ENCODE measurements at regions not wholly inside any gene's neighbourhood (a gene's known extent, or its start where the extent isn't known, plus 50 kb on each side); places are given as distances from the start of the nearest gene placed in this dataset.

- dilution Hi-C loops (cut with HindIII; ENCODE audit: low sequenced_read_pairs, unreplicated experiment): no loop called here
- Histone ChIP-seq H3K36me3 (ENCODE audit: control insufficient read depth, insufficient read depth, low read length) (no peaks in the 10 kb centered on the region), H3K18ac (ENCODE audit: low read depth, low read length) (no peak overlapping the region), H4K91ac (ENCODE audit: insufficient read depth, low read depth, low read length) (no peak overlapping the region), H3K4ac (ENCODE audit: low read depth, low read length) (no peak overlapping the region), H3K79me1 (ENCODE audit: low read depth in 1 of 2, low read length in 2 of 2) (no peaks in the 10 kb centered on the region), H2AK9ac (replicated peaks; ENCODE audit: low read depth, low read length, poor library complexity) (no peak overlapping the region), H2BK15ac (ENCODE audit: low read depth, low read length) (no peak overlapping the region), H3K9ac (ENCODE audit: low read depth, low read length) (no peak overlapping the region), H3K9me3 (ENCODE audit: control insufficient read depth, insufficient read depth, low read length) (no peaks in the 10 kb centered on the region; the same call in 1 of the 2 replicates), H3K14ac (replicated peaks; ENCODE audit: low read depth, low read length) (no peak overlapping the region), H4K5ac (ENCODE audit: low read depth, low read length) (no peak overlapping the region), H3K56ac (ENCODE audit: extremely low read depth, insufficient read depth, low read length) (no peak overlapping the region), H2BK5ac (ENCODE audit: low read depth, low read length, poor library complexity, severe bottlenecking) (no peak overlapping the region), H4K20me1 (ENCODE audit: insufficient read depth, low read length) (no peaks in the 10 kb centered on the region), H2BK120ac (ENCODE audit: low read depth, low read length) (no peak overlapping the region), H3K4me2 (ENCODE audit: low read depth, low read length) (no peak overlapping the region), H3K27ac (ENCODE audit: insufficient read depth, low read length) (no peak overlapping the region), H2AFZ (replicated peaks; ENCODE audit: low read length, poor library complexity) (no peak overlapping the region), H3K27me3 (ENCODE audit: control insufficient read depth, insufficient read depth, low read length) (no peaks in the 10 kb centered on the region), H3K9me1 (ENCODE audit: insufficient read depth, low read length) (no peaks in the 10 kb centered on the region), H2BK20ac (ENCODE audit: low read depth, low read length) (no peak overlapping the region), H3K4me1 (ENCODE audit: control insufficient read depth, insufficient read depth, low read length) (no peaks in the 10 kb centered on the region), H3K4me3 (ENCODE audit: insufficient read depth, low read depth, low read length) (no peak overlapping the region), H3K23ac (ENCODE audit: low read depth, low read length) (no peak overlapping the region), H2AK5ac (ENCODE audit: low read depth, low read length) (no peak overlapping the region), H4K8ac (ENCODE audit: low read depth in 2 of 2, low read length in 2 of 2) (no peak overlapping the region)
- no peak for TF ChIP-seq POLR2A (IDR thresholded peaks at IDR 0.05; ENCODE audit: low read depth, low read length)
- no peak for TF ChIP-seq NFE2L2 (IDR thresholded peaks at IDR 0.05; ENCODE audit: low read depth, low read length)
- no peak for TF ChIP-seq CHD1 (IDR thresholded peaks at IDR 0.05; ENCODE audit: low read depth, low read length)
- no peak for TF ChIP-seq USF2 (IDR thresholded peaks at IDR 0.05; ENCODE audit: low read depth, low read length)
- TF ChIP-seq RFX5 (IDR thresholded peaks at IDR 0.05; ENCODE audit: low read depth, low read length): no peak
- no peak for TF ChIP-seq FOS (IDR thresholded peaks at IDR 0.05; ENCODE audit: low read depth, low read length)
- no peak for TF ChIP-seq MXI1 (IDR thresholded peaks at IDR 0.05; ENCODE audit: borderline replicate concordance, low read depth, low read length)
- no peak for TF ChIP-seq SMC3 (IDR thresholded peaks at IDR 0.05; ENCODE audit: low read depth, low read length)
- TF ChIP-seq CTCF (conservative IDR thresholded peaks at IDR 0.05; ENCODE audit: low read depth, low read length): no peak
- no peak for TF ChIP-seq BHLHE40 (IDR thresholded peaks at IDR 0.05; ENCODE audit: low read depth, low read length)
- ChIA-PET CTCF (no interaction called here), POLR2A (ENCODE audit: unreplicated experiment) (no interaction called here)
- intact Hi-C loops (cut with micrococcal nuclease): no loop called here
- in situ Hi-C loops (cut with MboI; ENCODE audit: low sequenced_read_pairs): no loop called here
- no TSS peak for BruUV-seq (replicated peaks)
- ATAC-seq (ENCODE audit: low read depth): no peak
- DNase-seq: no peak
Measured at GRCh38 chr20:6924681-6925080, 157.2 kb downstream of the BMP2 start.
